H1 (cell line): ENCODE measurements at regions not wholly inside any gene's neighbourhood (a gene's known extent, or its start where the extent isn't known, plus 50 kb on each side); places are given as distances from the start of the nearest gene placed in this dataset.

Source experiments
- CTCF ChIA-PET: fragments of 300-600 bp; sonication (Branson Sonifier 250); formaldehyde crosslinking; loops from one replicate; lab custom pipeline; 2021; ENCODE audit not compliant: partially characterized antibody; lab: Charles Lee
- POLR2A ChIA-PET: fragments of 300-600 bp; sonication (Branson Sonifier 250); formaldehyde crosslinking; loops from one replicate; lab custom pipeline; 2021; ENCODE audit warnings: inconsistent platforms; ENCODE audit not compliant: partially characterized antibody; lab: Charles Lee
- DNase-seq, 2 experiments: peaks; one replicate each; pipeline versions ENCODE4 v3.0.0 to v3.0.0-alpha.2; 2010 to 2022; ENCODE audit warnings: low spot score in 2 of 2, low read depth in 1 of 2, mixed read lengths in 1 of 2
- FAIRE-seq: peaks from 2 replicates; lab custom pipeline; 2011; peaks lifted over from hg19 to GRCh38; lab: Jason Lieb, UNC
- H2AFZ ChIP-seq: 2 replicates; pipeline ENCODE4 v1.8.1; 2012; ENCODE audit warnings: low read length, inconsistent platforms
- H2AK5ac ChIP-seq: 2 replicates; pipeline ENCODE4 v1.6.1; 2013; ENCODE audit warnings: low read depth, low read length
- H2BK120ac ChIP-seq: replicated peaks from 2 replicates; pipeline ENCODE3; 2013; ENCODE audit warnings: low read depth, low read length, inconsistent platforms
- H2BK12ac ChIP-seq: 2 replicates; pipeline ENCODE4 v1.6.1; 2013; ENCODE audit warnings: low read depth, low read length
- H2BK15ac ChIP-seq: 2 replicates; pipeline ENCODE4 v1.6.1; 2013; ENCODE audit warnings: low read length
- H2BK20ac ChIP-seq: 2 replicates; pipeline ENCODE4 v1.6.1; 2013; ENCODE audit warnings: low read length
- H2BK5ac ChIP-seq: 2 replicates; pipeline ENCODE4 v1.6.1; 2013; ENCODE audit warnings: low read depth, low read length
- H3K14ac ChIP-seq: 2 replicates; pipeline ENCODE4 v1.6.1; 2013; ENCODE audit warnings: inconsistent platforms; ENCODE audit not compliant: insufficient read length
- H3K18ac ChIP-seq: 2 replicates; pipeline ENCODE4 v1.6.1; 2013; ENCODE audit warnings: low read length; ENCODE audit errors: extremely low read depth
- H3K23ac ChIP-seq: 2 replicates; pipeline ENCODE4 v1.6.1; 2013; ENCODE audit warnings: inconsistent platforms; ENCODE audit not compliant: insufficient read length
- H3K23me2 ChIP-seq: 2 replicates; pipeline ENCODE4 v1.6.1; 2013; ENCODE audit warnings: low read depth, low read length
- H3K27ac ChIP-seq: 2 replicates; pipeline ENCODE4 v1.6.1; 2011; ENCODE audit warnings: low read depth, low read length, inconsistent platforms
- H3K27me3 ChIP-seq, 4 experiments: replicated peaks in 1 of 4; 1 replicate in 1 of 4; 2 replicates in 3 of 4; pipeline versions ENCODE4 v1.6.1 to v1.8.1; 2011 to 2013; ENCODE audit warnings: low read length in 3 of 4, mild to moderate bottlenecking in 3 of 4, inconsistent platforms in 2 of 4, mixed read lengths in 2 of 4, moderate library complexity in 1 of 4; ENCODE audit not compliant: control insufficient read depth in 3 of 4, insufficient read depth in 3 of 4; ENCODE audit errors: extremely low read depth in 1 of 4
- H3K36me3 ChIP-seq, 4 experiments: 2 replicates each; pipeline versions ENCODE4 v1.6.1 to v1.8.1; 2011 to 2013; ENCODE audit warnings: mild to moderate bottlenecking in 4 of 4, low read length in 3 of 4, moderate library complexity in 2 of 4, control low read depth in 1 of 4, inconsistent platforms in 1 of 4; ENCODE audit not compliant: insufficient read depth in 4 of 4, control insufficient read depth in 2 of 4
- H3K4ac ChIP-seq: replicated peaks from 2 replicates; pipeline ENCODE3; 2013; ENCODE audit warnings: low read length, low read depth, mixed read lengths, inconsistent platforms; ENCODE audit not compliant: insufficient read length
- H3K4me1 ChIP-seq, 4 experiments: replicated peaks in 1 of 4; 1 replicate in 1 of 4; 2 replicates in 3 of 4; pipeline versions ENCODE4 v1.6.1 to v1.8.1; 2011 to 2013; ENCODE audit warnings: low read length in 3 of 4, inconsistent platforms in 2 of 4, mixed read lengths in 1 of 4; ENCODE audit not compliant: insufficient read depth in 4 of 4, control insufficient read depth in 3 of 4
- H3K4me2 ChIP-seq, 2 experiments: 2 replicates each; pipeline versions ENCODE4 v1.6.1 to v1.8.1; 2011 to 2013; ENCODE audit warnings: low read depth in 2 of 2, low read length in 2 of 2, control low read depth in 1 of 2, inconsistent platforms in 1 of 2, mild to moderate bottlenecking in 1 of 2; ENCODE audit not compliant: insufficient read depth in 1 of 2
- H3K4me3 ChIP-seq, 4 experiments: fragments of 200-600, 300-600 bp in 1 of 4; sonication (generic), shearing (Covaris generic), sonication (Bioruptor Twin) in 1 of 4; 2 replicates each; pipeline versions ENCODE4 v1.5.1 to v1.8.1; 2011 to 2016; ENCODE audit warnings: low read length in 4 of 4, low read depth in 3 of 4, control low read depth in 2 of 4, inconsistent platforms in 2 of 4, mild to moderate bottlenecking in 2 of 4, mixed read lengths in 1 of 4, moderate library complexity in 1 of 4; ENCODE audit not compliant: insufficient read depth in 2 of 4; ENCODE audit errors: extremely low read depth in 1 of 4
- H3K56ac ChIP-seq: replicated peaks from 2 replicates; pipeline ENCODE3; 2013; ENCODE audit warnings: low read depth, mild to moderate bottlenecking, mixed read lengths, low read length, inconsistent platforms; ENCODE audit not compliant: insufficient read length
- H3K79me1 ChIP-seq: 2 replicates; pipeline ENCODE4 v1.6.1; 2013; ENCODE audit warnings: low read depth, low read length, control low read depth
- H3K79me2 ChIP-seq, 2 experiments: 2 replicates each; pipeline versions ENCODE4 v1.6.1 to v1.8.1; 2012 to 2013; ENCODE audit warnings: low read length in 2 of 2, mild to moderate bottlenecking in 2 of 2, inconsistent platforms in 1 of 2; ENCODE audit not compliant: insufficient read depth in 2 of 2, control insufficient read depth in 1 of 2
- H3K9ac ChIP-seq, 4 experiments: replicated peaks in 1 of 4; 1 replicate in 1 of 4; 2 replicates in 3 of 4; pipeline versions ENCODE4 v1.6.1 to v1.8.1; 2011 to 2013; ENCODE audit warnings: low read depth in 3 of 4, low read length in 3 of 4, control low read depth in 2 of 4, mild to moderate bottlenecking in 2 of 4, moderate library complexity in 2 of 4, inconsistent platforms in 1 of 4; ENCODE audit errors: extremely low read depth in 1 of 4
- H3K9me3 ChIP-seq, 2 experiments: 2 replicates each; pipeline versions ENCODE4 v1.6.1 to v1.8.1; 2012 to 2013; ENCODE audit warnings: mild to moderate bottlenecking in 2 of 2, moderate library complexity in 2 of 2, control low read depth in 1 of 2, inconsistent platforms in 1 of 2, low read depth in 1 of 2, low read length in 1 of 2, mixed read lengths in 1 of 2; ENCODE audit not compliant: insufficient read depth in 2 of 2
- H4K20me1 ChIP-seq, 2 experiments: replicated peaks in 1 of 2; 2 replicates each; pipeline versions ENCODE3 to v1.8.1; 2011 to 2013; ENCODE audit warnings: inconsistent platforms in 2 of 2, low read length in 2 of 2, mild to moderate bottlenecking in 1 of 2; ENCODE audit not compliant: insufficient read depth in 2 of 2, control insufficient read depth in 1 of 2
- H4K5ac ChIP-seq: 2 replicates; pipeline ENCODE4 v1.6.1; 2013; ENCODE audit warnings: low read length, low read depth, mixed read lengths, inconsistent platforms; ENCODE audit not compliant: insufficient read length
- H4K8ac ChIP-seq: 2 replicates; pipeline ENCODE4 v1.8.0; 2013; ENCODE audit warnings: mild to moderate bottlenecking, moderate library complexity, low read length, inconsistent platforms; ENCODE audit not compliant: insufficient read depth; ENCODE audit errors: extremely low read depth
- H4K91ac ChIP-seq: replicated peaks from 2 replicates; pipeline ENCODE3; 2013; ENCODE audit warnings: low read length, mixed read lengths, inconsistent platforms; ENCODE audit not compliant: insufficient read length
- CBX8 ChIP-seq: fragments of 300-800, 300-1000 bp; sonication (generic); IDR thresholded peaks from 2 replicates; pipeline ENCODE4 v1.7.1; 2016; ENCODE audit warnings: low read depth, low read length, borderline replicate concordance
- CHD2 ChIP-seq: IDR thresholded peaks from 2 replicates; pipeline ENCODE4 v1.6.1; 2012; ENCODE audit warnings: low read length, improper control_type of control experiment
- EZH2 ChIP-seq: fragments of 200-600 bp; sonication (generic); IDR thresholded peaks from 2 replicates; pipeline ENCODE4 v1.7.1; 2012; ENCODE audit warnings: low read depth, mild to moderate bottlenecking, moderate library complexity, low read length, inconsistent platforms; ENCODE audit not compliant: severe bottlenecking
- GABPA ChIP-seq: IDR thresholded peaks from 2 replicates; pipeline ENCODE4 v1.6.1; 2011; ENCODE audit warnings: mild to moderate bottlenecking, low read length, moderate library complexity, borderline replicate concordance; ENCODE audit not compliant: insufficient read depth
- GTF2F1 ChIP-seq: IDR thresholded peaks from 2 replicates; pipeline ENCODE4 v1.6.1; 2012; ENCODE audit warnings: low read depth, low read length, improper control_type of control experiment, borderline replicate concordance
- HDAC2 ChIP-seq, 2 experiments: fragments of 300-600 bp in 1 of 2; sonication (generic) in 1 of 2; IDR thresholded peaks; 2 replicates each; pipeline ENCODE4 v1.6.1; 2011 to 2012; ENCODE audit warnings: low read depth in 2 of 2, low read length in 2 of 2, mild to moderate bottlenecking in 2 of 2, moderate library complexity in 2 of 2, borderline replicate concordance in 1 of 2, inconsistent platforms in 1 of 2
- HDAC6 ChIP-seq: IDR thresholded peaks from one replicate; pipeline ENCODE4 v1.7.1; 2012; ENCODE audit warnings: low read depth, mild to moderate bottlenecking, inconsistent platforms, low read length, moderate library complexity
- POU5F1 ChIP-seq: IDR thresholded peaks from 2 replicates; pipeline ENCODE4 v1.6.1; 2011; ENCODE audit warnings: low read depth, mild to moderate bottlenecking, low read length, moderate library complexity
- RFX5 ChIP-seq: IDR thresholded peaks from 2 replicates; pipeline ENCODE4 v1.6.1; 2011; ENCODE audit warnings: low read depth, low read length, improper control_type of control experiment, borderline replicate concordance
- SIRT6 ChIP-seq: IDR thresholded peaks from one replicate; pipeline ENCODE4 v1.7.1; 2012; ENCODE audit warnings: low read length, inconsistent platforms
- TAF1 ChIP-seq: IDR thresholded peaks from 2 replicates; pipeline ENCODE4 v1.6.1; 2011; ENCODE audit warnings: mild to moderate bottlenecking, low read depth, low read length
- TEAD4 ChIP-seq: IDR thresholded peaks from 2 replicates; pipeline ENCODE4 v1.6.1; 2012; ENCODE audit warnings: low read depth, low read length, inconsistent platforms, mixed read lengths
- TF ChIP-seq, protein P1 (sequence below): IDR thresholded peaks from 2 replicates; pipeline ENCODE4 v1.6.1; 2011; ENCODE audit warnings: low read length, improper control_type of control experiment
- TF ChIP-seq, protein P2 (sequence below): IDR thresholded peaks from 2 replicates; pipeline ENCODE4 v1.6.1; 2012; ENCODE audit warnings: inconsistent platforms

DNA sequence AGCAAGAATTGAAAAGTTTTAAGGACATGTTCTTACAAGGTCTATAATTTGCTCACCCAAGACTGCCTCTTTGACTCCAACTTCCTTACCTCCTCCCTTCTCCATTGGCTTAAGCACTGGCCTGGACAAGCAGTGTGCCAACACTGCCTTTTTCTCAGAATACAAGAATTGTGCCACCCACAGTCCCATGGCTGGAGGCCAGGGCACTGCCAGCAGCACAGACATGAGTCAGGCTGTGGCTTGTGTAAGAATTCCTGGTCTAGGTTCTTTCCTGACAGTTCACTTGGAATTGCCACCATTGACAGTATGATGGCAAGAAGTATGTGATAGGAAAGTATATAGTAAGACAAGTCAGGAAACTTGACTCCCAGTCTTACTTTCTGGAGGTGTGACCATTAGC lies 202.7 kb upstream of the MARCKS start:
- ChIA-PET POLR2A (no interaction called here), CTCF (no interaction called here)
- Histone ChIP-seq H3K79me2 (no peaks in the 10 kb centered on the region), H2BK12ac (no peak overlapping the region), H2AK5ac (no peak overlapping the region), H3K23ac (no peak overlapping the region), H3K56ac (no peak overlapping the region), H3K4me1 (peaks cover 0 to 2% (median 0%) of the 10 kb centered on the region in 4 experiments; a peak in 1 of 7 replicates), H4K5ac (no peak overlapping the region), H2BK120ac (no peak overlapping the region), H3K23me2 (no peaks in the 10 kb centered on the region; the same call in 1 of the 2 replicates), H2BK5ac (no peak overlapping the region), H3K4me2 (no peak overlapping the region), H2AFZ (no peak overlapping the region; the same call in 1 of the 2 replicates), H3K9me3 (no peaks in the 10 kb centered on the region), H3K36me3 (no peaks in the 10 kb centered on the region), H3K9ac (no peak overlapping the region), H2BK15ac (0 out of 2 replicates have a peak overlapping the region, but pooled peaks have one; percentile 25), H2BK20ac (no peak overlapping the region), H3K79me1 (no peaks in the 10 kb centered on the region), H4K8ac (no peak overlapping the region), H4K91ac (no peak overlapping the region), H3K4ac (no peak overlapping the region), H3K27ac (no peak overlapping the region), H3K18ac (no peak overlapping the region), H3K27me3 (no peaks in the 10 kb centered on the region), H4K20me1 (no peaks in the 10 kb centered on the region), H3K4me3 (no peak overlapping the region), H3K14ac (no peak overlapping the region)
- DNase-seq, result no peak
- FAIRE-seq, result no peak
- TF ChIP-seq, protein P1, sequence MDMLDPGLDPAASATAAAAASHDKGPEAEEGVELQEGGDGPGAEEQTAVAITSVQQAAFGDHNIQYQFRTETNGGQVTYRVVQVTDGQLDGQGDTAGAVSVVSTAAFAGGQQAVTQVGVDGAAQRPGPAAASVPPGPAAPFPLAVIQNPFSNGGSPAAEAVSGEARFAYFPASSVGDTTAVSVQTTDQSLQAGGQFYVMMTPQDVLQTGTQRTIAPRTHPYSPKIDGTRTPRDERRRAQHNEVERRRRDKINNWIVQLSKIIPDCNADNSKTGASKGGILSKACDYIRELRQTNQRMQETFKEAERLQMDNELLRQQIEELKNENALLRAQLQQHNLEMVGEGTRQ, result no peak
- TF ChIP-seq RFX5 (no peak), SIRT6 (no peak), GABPA (no peak), HDAC6 (no peak), TEAD4 (no peak), CHD2 (no peak), TAF1 (no peak), EZH2 (no peak), POU5F1 (no peak), GTF2F1 (no peak), CBX8 (no peak), HDAC2 (IDR thresholded peaks at IDR 0.05; ENCODE audit: borderline replicate concordance in 1 of 2, low read depth in 2 of 2, low read length in 2 of 2) (no peak)
- TF ChIP-seq, protein P2, sequence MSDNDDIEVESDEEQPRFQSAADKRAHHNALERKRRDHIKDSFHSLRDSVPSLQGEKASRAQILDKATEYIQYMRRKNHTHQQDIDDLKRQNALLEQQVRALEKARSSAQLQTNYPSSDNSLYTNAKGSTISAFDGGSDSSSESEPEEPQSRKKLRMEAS, result no peak
